Body of pancreas (tissue), 4 donors: ENCODE measurements at regions not wholly inside any gene's neighbourhood (a gene's known extent, or its start where the extent isn't known, plus 50 kb on each side); places are given as distances from the start of the nearest gene placed in this dataset.

Experiments used
- POLR2A ChIP-seq, 3 donors: fragments of 450-650 bp; IDR thresholded peaks; one replicate each; pipeline ENCODE4 v1.6.1; 2016; ENCODE audit warnings: antibody characterized with exemption in 3 of 3, mild to moderate bottlenecking in 2 of 3
- TF ChIP-seq, protein P1 (sequence below), 7 experiments: fragments of 450-650 bp in 4 of 7; fragments of 200-600 bp in 3 of 7; sonication (generic) in 3 of 7; IDR thresholded peaks; one replicate each; pipeline ENCODE4 v1.5.1; 2016 to 2019; ENCODE audit warnings: antibody characterized with exemption in 7 of 7

DNA sequence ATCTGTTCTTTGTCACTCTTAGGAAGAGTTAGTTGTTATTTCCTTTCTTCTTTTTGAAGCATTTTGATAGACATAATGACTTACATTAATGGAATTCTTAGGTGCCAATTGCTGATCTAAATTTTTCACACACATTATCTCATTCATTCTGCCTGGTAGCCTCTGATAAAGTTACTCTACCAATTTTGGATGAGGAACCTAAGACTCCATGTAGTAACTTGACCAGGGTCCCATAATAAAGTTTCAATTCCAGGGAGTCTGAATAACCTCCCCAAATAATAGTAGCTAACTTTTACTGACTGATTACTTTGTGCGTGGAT is 73.2 kb upstream of the CITED2 start:
- TF ChIP-seq, protein P1, sequence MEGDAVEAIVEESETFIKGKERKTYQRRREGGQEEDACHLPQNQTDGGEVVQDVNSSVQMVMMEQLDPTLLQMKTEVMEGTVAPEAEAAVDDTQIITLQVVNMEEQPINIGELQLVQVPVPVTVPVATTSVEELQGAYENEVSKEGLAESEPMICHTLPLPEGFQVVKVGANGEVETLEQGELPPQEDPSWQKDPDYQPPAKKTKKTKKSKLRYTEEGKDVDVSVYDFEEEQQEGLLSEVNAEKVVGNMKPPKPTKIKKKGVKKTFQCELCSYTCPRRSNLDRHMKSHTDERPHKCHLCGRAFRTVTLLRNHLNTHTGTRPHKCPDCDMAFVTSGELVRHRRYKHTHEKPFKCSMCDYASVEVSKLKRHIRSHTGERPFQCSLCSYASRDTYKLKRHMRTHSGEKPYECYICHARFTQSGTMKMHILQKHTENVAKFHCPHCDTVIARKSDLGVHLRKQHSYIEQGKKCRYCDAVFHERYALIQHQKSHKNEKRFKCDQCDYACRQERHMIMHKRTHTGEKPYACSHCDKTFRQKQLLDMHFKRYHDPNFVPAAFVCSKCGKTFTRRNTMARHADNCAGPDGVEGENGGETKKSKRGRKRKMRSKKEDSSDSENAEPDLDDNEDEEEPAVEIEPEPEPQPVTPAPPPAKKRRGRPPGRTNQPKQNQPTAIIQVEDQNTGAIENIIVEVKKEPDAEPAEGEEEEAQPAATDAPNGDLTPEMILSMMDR (IDR thresholded peaks at IDR 0.05): no peak
- TF ChIP-seq POLR2A (IDR thresholded peaks at IDR 0.05): no peak
